Smooth muscle cell (in vitro differentiated cells): ENCODE measurements at regions not wholly inside any gene's neighbourhood (a gene's known extent, or its start where the extent isn't known, plus 50 kb on each side); places are given as distances from the start of the nearest gene placed in this dataset.

Experiments
- DNase-seq: peaks from one replicate; lab custom pipeline; 2025; ENCODE audit not compliant: unreplicated experiment; lab: John Stamatoyannopoulos, UW
- H2AFZ ChIP-seq: fragments of 200-600 bp; sonication (generic); 2 replicates; pipeline ENCODE4 v1.6.0; 2016; ENCODE audit warnings: antibody characterized with exemption, low read depth, mild to moderate bottlenecking
- H3F3A ChIP-seq: fragments of 200-600 bp; sonication (generic); 2 replicates; pipeline ENCODE4 v1.6.0; 2017; ENCODE audit warnings: antibody characterized with exemption, low read depth
- H3K27ac ChIP-seq: fragments of 200-600 bp; sonication (generic); 2 replicates; pipeline ENCODE4 v1.5.1; 2016; ENCODE audit warnings: low read depth, mild to moderate bottlenecking
- H3K27me3 ChIP-seq: fragments of 200-600 bp; sonication (generic); 2 replicates; pipeline ENCODE4 v1.6.1; 2016; ENCODE audit warnings: low read depth, mild to moderate bottlenecking
- H3K36me3 ChIP-seq: fragments of 200-600 bp; sonication (generic); 2 replicates; pipeline ENCODE4 v1.5.1; 2016; ENCODE audit warnings: low read depth
- H3K4me1 ChIP-seq: fragments of 200-600 bp; sonication (generic); 2 replicates; pipeline ENCODE4 v1.5.1; 2016; ENCODE audit warnings: low read depth
- H3K4me2 ChIP-seq: fragments of 200-600 bp; sonication (generic); 2 replicates; pipeline ENCODE4 v1.6.0; 2016; ENCODE audit warnings: mild to moderate bottlenecking
- H3K4me3 ChIP-seq: fragments of 200-600 bp; sonication (generic); 2 replicates; pipeline ENCODE4 v1.5.1; 2016; ENCODE audit warnings: mild to moderate bottlenecking
- H3K79me2 ChIP-seq: fragments of 200-600 bp; sonication (generic); 2 replicates; pipeline ENCODE4 v1.6.0; 2016; ENCODE audit warnings: low read depth, mild to moderate bottlenecking
- H3K9ac ChIP-seq: fragments of 200-600 bp; sonication (generic); 2 replicates; pipeline ENCODE4 v1.6.0; 2016; ENCODE audit warnings: low read depth
- H3K9me3 ChIP-seq: fragments of 200-600 bp; sonication (generic); replicated peaks from 2 replicates; pipeline ENCODE4 v1.5.1; 2016; ENCODE audit warnings: low read depth
- H4K20me1 ChIP-seq: fragments of 200-600 bp; sonication (generic); 2 replicates; pipeline ENCODE4 v1.6.0; 2016; ENCODE audit warnings: low read depth
- WGBS: methylation state at CpG from one replicate; pipeline ENCODE4 v1.1.7; 2016; ENCODE audit warnings: low lambda C conversion rate; 5-methylcytosine and 5-hydroxymethylcytosine counted together
- TF ChIP-seq, protein P1 (sequence below): fragments of 200-600 bp; sonication (generic); IDR thresholded peaks from 2 replicates; pipeline ENCODE4 v1.5.1; 2017; ENCODE audit warnings: borderline replicate concordance, mild to moderate bottlenecking, antibody characterized with exemption; ENCODE audit not compliant: insufficient read depth, poor library complexity, severe bottlenecking

DNA sequence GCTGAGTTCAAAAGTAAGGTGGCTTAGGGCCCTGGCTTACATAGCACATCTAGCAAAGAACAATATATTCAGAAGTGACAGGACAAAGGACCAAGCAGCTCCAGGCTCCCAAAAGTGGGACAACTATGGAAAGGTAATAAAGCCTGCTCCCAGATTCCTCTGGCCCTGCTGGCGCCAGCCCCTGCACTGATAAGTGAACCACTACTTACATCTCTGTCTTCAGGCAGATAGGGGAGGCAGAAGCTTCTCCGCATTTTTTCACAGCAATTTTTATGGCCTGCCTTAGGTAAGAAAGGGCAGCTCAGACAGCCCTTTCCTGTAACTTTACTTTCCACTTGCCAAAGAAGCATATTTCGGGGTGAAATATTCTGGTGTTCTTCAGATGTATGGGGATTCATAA lies 83.9 kb downstream of the MTNR1A start:
- H3K4me1 ChIP-seq: no peaks in the 10 kb centered on the region

DNA sequence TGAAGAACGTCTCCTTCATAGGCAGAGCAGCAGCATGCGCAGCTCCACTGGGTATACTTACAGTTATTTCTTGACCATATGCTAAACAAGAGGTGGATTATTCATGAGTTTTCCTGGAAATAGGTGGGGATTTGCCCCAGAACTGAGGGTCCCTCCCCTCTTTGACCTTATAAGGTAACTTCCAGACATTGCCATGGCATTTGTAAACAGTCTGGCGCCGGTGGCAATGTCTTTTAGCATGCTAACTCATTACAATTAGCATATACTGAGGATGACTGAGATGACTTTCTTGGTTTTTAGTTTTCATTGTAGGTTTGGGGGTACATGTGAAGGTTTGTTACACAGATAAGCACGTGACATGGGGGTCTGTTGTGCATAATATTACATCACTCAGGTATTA lies 97.3 kb downstream of the MTNR1A start:
- no peaks in the 10 kb centered on the region for H3K4me1 ChIP-seq
- TF ChIP-seq, protein P1, sequence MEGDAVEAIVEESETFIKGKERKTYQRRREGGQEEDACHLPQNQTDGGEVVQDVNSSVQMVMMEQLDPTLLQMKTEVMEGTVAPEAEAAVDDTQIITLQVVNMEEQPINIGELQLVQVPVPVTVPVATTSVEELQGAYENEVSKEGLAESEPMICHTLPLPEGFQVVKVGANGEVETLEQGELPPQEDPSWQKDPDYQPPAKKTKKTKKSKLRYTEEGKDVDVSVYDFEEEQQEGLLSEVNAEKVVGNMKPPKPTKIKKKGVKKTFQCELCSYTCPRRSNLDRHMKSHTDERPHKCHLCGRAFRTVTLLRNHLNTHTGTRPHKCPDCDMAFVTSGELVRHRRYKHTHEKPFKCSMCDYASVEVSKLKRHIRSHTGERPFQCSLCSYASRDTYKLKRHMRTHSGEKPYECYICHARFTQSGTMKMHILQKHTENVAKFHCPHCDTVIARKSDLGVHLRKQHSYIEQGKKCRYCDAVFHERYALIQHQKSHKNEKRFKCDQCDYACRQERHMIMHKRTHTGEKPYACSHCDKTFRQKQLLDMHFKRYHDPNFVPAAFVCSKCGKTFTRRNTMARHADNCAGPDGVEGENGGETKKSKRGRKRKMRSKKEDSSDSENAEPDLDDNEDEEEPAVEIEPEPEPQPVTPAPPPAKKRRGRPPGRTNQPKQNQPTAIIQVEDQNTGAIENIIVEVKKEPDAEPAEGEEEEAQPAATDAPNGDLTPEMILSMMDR: no peak

More for the DNA sequence above, 83.9 kb downstream of the MTNR1A start:
- no peak for DNase-seq
- Histone ChIP-seq H3K79me2 (no peaks in the 10 kb centered on the region), H4K20me1 (no peaks in the 10 kb centered on the region), H3K36me3 (no peaks in the 10 kb centered on the region), H3K27me3 (no peaks in the 10 kb centered on the region), H3K4me3 (no peak overlapping the region), H3K27ac (no peak overlapping the region), H3K9ac (no peak overlapping the region), H2AFZ (no peak overlapping the region), H3F3A (no peaks in the 10 kb centered on the region), H3K9me3 (no peaks in the 10 kb centered on the region), H3K4me2 (no peak overlapping the region)
- TF ChIP-seq, protein P1: no peak
- 31% methylated on average over 3 of the region's 3 CpGs for WGBS

DNA sequence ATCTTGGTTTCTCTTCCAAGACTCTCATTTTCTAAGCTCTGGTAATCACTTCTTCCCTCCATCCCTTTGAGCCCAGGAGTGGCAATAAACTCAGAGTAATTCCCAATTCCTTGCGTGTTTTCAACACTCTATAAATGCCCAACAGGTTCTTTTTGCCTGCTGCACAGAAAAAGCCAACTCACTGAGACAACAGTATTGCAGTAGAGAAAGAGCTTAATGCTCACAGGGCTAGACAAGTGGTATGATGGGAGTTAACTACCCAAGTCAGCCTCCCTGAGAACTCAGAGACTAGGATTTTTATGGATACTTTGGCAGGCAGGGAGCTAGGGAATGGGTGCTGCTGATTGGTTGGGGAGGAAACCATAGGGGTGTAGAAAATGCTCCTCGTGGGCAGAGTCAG lies 103.4 kb downstream of the MTNR1A start:
- Histone ChIP-seq H3K9ac (no peak overlapping the region), H3K9me3 (peaks cover 11% of the 10 kb centered on the region), H3K27me3 (no peaks in the 10 kb centered on the region), H3K4me2 (no peak overlapping the region), H3K36me3 (no peaks in the 10 kb centered on the region), H3K4me1 (no peaks in the 10 kb centered on the region), H3K4me3 (no peak overlapping the region), H2AFZ (no peak overlapping the region), H3F3A (no peaks in the 10 kb centered on the region), H3K79me2 (no peaks in the 10 kb centered on the region), H3K27ac (no peak overlapping the region), H4K20me1 (no peaks in the 10 kb centered on the region)
- WGBS: 79% methylated on average over 2 of the region's 2 CpGs
- TF ChIP-seq, protein P1: no peak
- DNase-seq: no peak

More for the DNA sequence above, 97.3 kb downstream of the MTNR1A start:
- no peaks in the 10 kb centered on the region for H3K36me3 ChIP-seq
- H3K9me3 ChIP-seq: peaks cover 5% of the 10 kb centered on the region
- H3K4me2 ChIP-seq: no peak overlapping the region
- H2AFZ ChIP-seq: no peak overlapping the region
- 94% methylated on average over 5 of the region's 5 CpGs for WGBS
- H3K4me3 ChIP-seq: no peak overlapping the region
- no peaks in the 10 kb centered on the region for H3F3A ChIP-seq
- H4K20me1 ChIP-seq: no peaks in the 10 kb centered on the region
- no peak overlapping the region for H3K27ac ChIP-seq
- DNase-seq: no peak
- H3K79me2 ChIP-seq: no peaks in the 10 kb centered on the region
- no peaks in the 10 kb centered on the region for H3K27me3 ChIP-seq
- H3K9ac ChIP-seq: no peak overlapping the region

DNA sequence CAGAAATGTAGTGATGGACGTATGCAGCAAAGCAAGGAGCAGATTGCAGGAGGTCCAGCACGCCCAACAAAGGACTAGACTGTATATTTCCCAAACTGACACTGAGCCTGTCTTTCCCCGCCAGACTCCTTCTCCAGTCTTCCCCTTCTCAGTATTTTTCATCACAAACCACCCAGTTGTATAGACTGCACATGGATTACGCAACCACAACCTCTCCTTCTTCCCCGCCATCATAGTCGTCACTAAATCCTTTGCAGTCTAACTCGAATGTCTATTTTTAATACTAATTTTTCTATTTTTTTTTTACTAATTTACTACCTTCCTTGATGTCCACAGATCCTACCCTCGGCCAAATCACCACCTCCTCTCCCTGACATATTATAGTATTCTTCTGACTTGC lies 105.4 kb downstream of the MTNR1A start:
- WGBS: 79% methylated on average over 8 of the region's 8 CpGs
- Histone ChIP-seq H3F3A (no peaks in the 10 kb centered on the region), H4K20me1 (no peaks in the 10 kb centered on the region), H2AFZ (no peak overlapping the region), H3K79me2 (no peaks in the 10 kb centered on the region), H3K9me3 (peaks cover 11% of the 10 kb centered on the region), H3K4me3 (no peak overlapping the region), H3K4me2 (no peak overlapping the region), H3K9ac (no peak overlapping the region), H3K36me3 (no peaks in the 10 kb centered on the region), H3K27ac (no peak overlapping the region), H3K4me1 (no peaks in the 10 kb centered on the region), H3K27me3 (peaks cover 7% of the 10 kb centered on the region)
- TF ChIP-seq, protein P1: no peak
- no peak for DNase-seq
